ENCODE measurements at regions not wholly inside any gene's neighbourhood (a gene's known extent, or its start where the extent isn't known, plus 50 kb on each side); places are given as distances from the start of the nearest gene placed in this dataset.

- ATAC-seq, result no peak
- TF ChIP-seq EP300 (IDR thresholded peaks at IDR 0.05) (no peak), CTCF (IDR thresholded peaks at IDR 0.05) (no peak), POLR2A (IDR thresholded peaks at IDR 0.05) (no peak), POLR2AphosphoS5 (IDR thresholded peaks at IDR 0.05) (no peak)
- WGBS, 2 donors (ENCODE audit: low coverage in 1 of 2), result 49 to 73% methylated on average over 4 to 11 of the region's 11 CpGs
- Histone ChIP-seq H3K9me3 (peaks cover 0 to 31% (median 0%) of the 10 kb centered on the region in 3 donors), H3K27me3 (peaks cover 26% of the 10 kb centered on the region), H3K4me1 (no peaks in the 10 kb centered on the region), H3K4me3 (no peak overlapping the region), H3K36me3 (no peaks in the 10 kb centered on the region), H3K27ac (no peak overlapping the region)
Measured at GRCh38 chr17:5780476-5780875, 196.2 kb upstream of the NLRP1 start.

GRCh38 chr17:5781236-5781927 is 197.1 kb upstream of the NLRP1 start:
- Histone ChIP-seq H3K4me3 (no peak overlapping the region), H3K9me3 (peaks cover 0 to 31% (median 0%) of the 10 kb centered on the region in 3 donors), H3K27me3 (peaks cover 35% of the 10 kb centered on the region), H3K36me3 (no peaks in the 10 kb centered on the region), H3K27ac (no peak overlapping the region), H3K4me1 (no peaks in the 10 kb centered on the region)
- ATAC-seq, result no peak
- WGBS, 2 donors (ENCODE audit: low coverage in 1 of 2), result 53 to 54% methylated on average over 4 to 13 of the region's 13 CpGs
- TF ChIP-seq CTCF (IDR thresholded peaks at IDR 0.05) (no peak), POLR2AphosphoS5 (IDR thresholded peaks at IDR 0.05) (no peak), EP300 (IDR thresholded peaks at IDR 0.05) (no peak), POLR2A (IDR thresholded peaks at IDR 0.05) (no peak)

- no peak for ATAC-seq
- 84 to 90% methylated on average over 2 to 4 of the region's 4 CpGs for WGBS, 2 donors (ENCODE audit: low coverage in 1 of 2)
- TF ChIP-seq POLR2AphosphoS5 (IDR thresholded peaks at IDR 0.05) (no peak), CTCF (IDR thresholded peaks at IDR 0.05) (no peak), POLR2A (IDR thresholded peaks at IDR 0.05) (no peak), EP300 (IDR thresholded peaks at IDR 0.05) (no peak)
- Histone ChIP-seq H3K4me3 (no peak overlapping the region), H3K4me1 (no peaks in the 10 kb centered on the region), H3K27me3 (peaks cover 42% of the 10 kb centered on the region), H3K27ac (no peak overlapping the region), H3K36me3 (no peaks in the 10 kb centered on the region), H3K9me3 (peaks cover 0 to 31% (median 0%) of the 10 kb centered on the region in 3 donors)
Measured at GRCh38 chr17:5783269-5783668, 199.0 kb upstream of the NLRP1 start.

GRCh38 chr17:5783851-5784250 is 199.5 kb upstream of the NLRP1 start:
- TF ChIP-seq POLR2A (IDR thresholded peaks at IDR 0.05), result no peak
- WGBS, 2 donors (ENCODE audit: low coverage in 1 of 2), result 50 to 95% methylated on average over 2 to 3 of the region's 3 CpGs

GRCh38 chr17:5784791-5785190 is 200.5 kb upstream of the NLRP1 start:
- ATAC-seq, result no peak
- no peak overlapping the region for H3K27ac ChIP-seq
- TF ChIP-seq POLR2AphosphoS5 (IDR thresholded peaks at IDR 0.05), result no peak
- no peak for TF ChIP-seq CTCF (IDR thresholded peaks at IDR 0.05)
- no peak for TF ChIP-seq EP300 (IDR thresholded peaks at IDR 0.05)
- no peak for TF ChIP-seq POLR2A (IDR thresholded peaks at IDR 0.05)
- peaks cover 0 to 31% (median 0%) of the 10 kb centered on the region in 3 donors for H3K9me3 ChIP-seq
- peaks cover 49% of the 10 kb centered on the region for H3K27me3 ChIP-seq
- H3K4me1 ChIP-seq, result no peaks in the 10 kb centered on the region
- H3K4me3 ChIP-seq, result no peak overlapping the region
- 80% methylated on average over 2 of the region's 2 CpGs; no CpG with 5 or more reads in 1 of the 2 donors for whole genome bisulfite sequencing, 2 donors (ENCODE audit: low coverage in 1 of 2)
- H3K36me3 ChIP-seq, result no peaks in the 10 kb centered on the region

More at GRCh38 chr17:5783851-5784250, 199.5 kb upstream of the NLRP1 start:
- H3K36me3 ChIP-seq, result no peaks in the 10 kb centered on the region
- peaks cover 42% of the 10 kb centered on the region for H3K27me3 ChIP-seq
- H3K4me3 ChIP-seq, result no peak overlapping the region
- H3K4me1 ChIP-seq, result no peaks in the 10 kb centered on the region
- H3K9me3 ChIP-seq, result peaks cover 0 to 31% (median 0%) of the 10 kb centered on the region in 3 donors
- no peak overlapping the region for H3K27ac ChIP-seq
- ATAC-seq, result no peak

Data from gastroesophageal sphincter (tissue), 4 donors.